Stimulated activated CD8-positive, alpha-beta memory T cell treated with anti-CD3 and anti-CD28 coated beads, Interleukin-12 subunit alpha, Interleukin-12 subunit beta, amount 100 ng/mL, for 24 hours (primary cell): ENCODE measurements at regions not wholly inside any gene's neighbourhood (a gene's known extent, or its start where the extent isn't known, plus 50 kb on each side); places are given as distances from the start of the nearest gene placed in this dataset.

Experiments used
- DNase-seq: peaks from one replicate; pipeline ENCODE4 v3.0.0-alpha.2; 2020; ENCODE audit errors: extremely low read depth

- no peak for DNase-seq
Observed at GRCh38 chr2:133667085-133667484, 98.8 kb upstream of the NCKAP5 start.

GRCh38 chr2:133667968-133668367 is 99.7 kb upstream of the NCKAP5 start:
- DNase-seq = no peak

- DNase-seq = no peak
Observed at GRCh38 chr2:133668547-133668946, 100.3 kb upstream of the NCKAP5 start.

DNA sequence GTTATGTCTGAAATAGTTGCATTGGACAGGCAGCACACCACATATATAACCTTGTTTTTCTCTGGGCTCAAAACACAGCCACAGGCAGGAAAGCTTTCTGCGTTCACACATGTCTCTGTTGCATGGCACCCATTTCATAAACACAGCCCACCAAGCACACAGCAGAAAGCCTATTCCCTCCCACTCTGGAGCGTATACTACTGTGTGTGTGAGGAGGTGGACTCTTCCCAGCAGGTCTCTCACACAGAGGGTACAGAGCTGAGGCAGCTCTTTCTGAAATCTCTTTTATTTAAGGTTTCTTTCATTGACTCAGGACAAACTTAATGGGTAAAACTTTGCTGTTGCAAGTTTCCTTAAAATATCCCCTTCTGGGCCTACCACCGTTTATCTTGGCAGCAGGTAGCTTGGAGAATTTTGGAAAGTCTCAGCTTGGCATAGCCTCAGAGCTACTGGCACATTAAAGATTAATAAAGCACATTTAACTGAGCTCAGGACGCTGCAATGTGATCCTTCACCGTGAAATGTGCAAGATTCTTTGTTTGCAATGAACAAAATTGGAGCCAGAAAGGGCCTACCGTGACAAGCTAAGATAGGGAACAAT is 105.1 kb upstream of the NCKAP5 start:
- no peak for DNase-seq

DNA sequence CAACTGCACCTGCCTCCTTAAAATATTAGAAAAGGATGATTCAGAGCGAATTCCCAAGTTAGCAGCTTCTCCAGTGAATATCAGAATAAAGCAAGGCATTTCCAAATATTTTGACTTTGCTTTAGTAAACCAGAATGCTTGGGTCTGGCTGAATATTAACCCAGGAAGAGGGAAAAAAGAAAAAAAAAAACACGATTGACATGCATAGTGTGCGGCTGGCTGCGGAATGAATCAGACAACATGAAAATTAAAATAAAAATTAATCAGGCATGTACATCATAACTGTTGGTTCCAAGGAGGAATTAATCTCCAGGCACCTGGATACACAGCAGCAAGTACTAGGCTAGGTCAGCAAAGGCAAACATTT is 105.8 kb upstream of the NCKAP5 start:
- DNase-seq = no peak

- DNase-seq = no peak
Observed at GRCh38 chr2:133674433-133675331, 106.4 kb upstream of the NCKAP5 start.

GRCh38 chr2:133676392-133677130 is 108.3 kb upstream of the NCKAP5 start:
- no peak for DNase-seq

- DNase-seq = no peak
Observed at GRCh38 chr2:133680343-133681049, 112.2 kb upstream of the NCKAP5 start.

GRCh38 chr2:133682347-133682746 is 114.1 kb upstream of the NCKAP5 start:
- no peak for DNase-seq

DNA sequence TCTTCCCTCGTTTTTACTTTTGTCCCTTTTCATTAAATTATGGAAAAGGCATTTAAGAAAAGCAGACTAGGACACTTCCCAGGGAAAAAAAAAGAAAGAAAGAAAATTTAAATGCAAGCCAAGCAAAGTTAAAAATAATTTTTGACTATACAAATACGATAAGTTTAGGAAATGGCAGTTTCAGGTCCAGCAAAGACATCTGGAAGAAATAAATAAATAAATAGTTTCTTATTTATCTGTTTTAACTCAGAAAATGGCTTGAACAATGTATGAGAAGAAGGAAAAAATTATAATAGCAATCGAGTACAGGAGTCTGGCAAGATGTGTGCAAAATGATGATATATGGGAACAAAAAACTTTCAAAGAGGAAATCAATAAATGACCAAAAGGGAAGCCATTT is 114.6 kb upstream of the NCKAP5 start:
- no peak for DNase-seq

DNA sequence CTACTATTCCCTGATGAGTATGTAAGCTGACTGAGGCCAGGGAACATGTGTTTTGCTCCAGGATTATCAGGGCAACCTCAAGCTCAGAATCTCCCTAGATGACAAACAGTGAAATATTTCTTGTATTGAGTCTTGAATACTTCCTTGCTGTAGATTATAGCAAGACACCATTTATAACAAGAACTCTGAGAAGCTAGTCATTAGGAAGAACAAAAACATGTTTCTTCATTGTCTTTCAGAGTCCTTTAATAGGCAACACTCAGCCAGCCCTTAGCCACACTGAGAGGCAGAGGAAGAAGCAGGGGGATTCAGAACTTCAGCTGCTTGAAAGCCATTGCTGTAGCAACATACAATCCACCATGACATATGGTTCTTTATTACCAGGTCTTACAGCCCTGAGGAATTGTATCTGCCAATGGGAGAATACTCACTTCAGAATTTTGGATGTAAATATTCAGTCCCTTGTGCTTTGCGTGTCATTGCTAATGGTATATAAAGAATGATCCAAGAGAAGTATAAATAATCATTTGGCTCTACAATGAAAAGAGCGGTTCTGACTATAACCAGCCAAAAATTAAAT is 117.5 kb upstream of the NCKAP5 start:
- no peak for DNase-seq

DNA sequence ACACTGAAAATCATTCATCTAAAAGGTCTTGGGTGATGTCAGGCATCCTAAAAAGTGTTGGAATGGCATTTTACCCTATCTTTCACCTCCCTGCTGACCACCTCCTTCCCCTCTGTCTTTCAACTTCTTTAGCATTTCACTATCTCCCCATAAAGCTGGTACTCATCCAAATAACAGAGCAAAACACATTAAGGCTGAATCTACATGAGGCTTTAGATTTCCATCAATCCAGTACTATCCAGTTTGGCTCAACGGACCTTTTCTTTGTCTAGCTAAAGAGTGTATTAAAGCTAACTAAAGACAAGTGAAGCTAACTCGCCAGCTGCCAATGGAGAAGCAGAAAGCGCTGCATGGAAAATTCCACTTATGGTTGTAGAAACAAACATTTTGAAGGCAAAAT is 122.5 kb upstream of the NCKAP5 start:
- no peak for DNase-seq

GRCh38 chr2:133691336-133691735 is 123.1 kb upstream of the NCKAP5 start:
- DNase-seq = no peak

DNA sequence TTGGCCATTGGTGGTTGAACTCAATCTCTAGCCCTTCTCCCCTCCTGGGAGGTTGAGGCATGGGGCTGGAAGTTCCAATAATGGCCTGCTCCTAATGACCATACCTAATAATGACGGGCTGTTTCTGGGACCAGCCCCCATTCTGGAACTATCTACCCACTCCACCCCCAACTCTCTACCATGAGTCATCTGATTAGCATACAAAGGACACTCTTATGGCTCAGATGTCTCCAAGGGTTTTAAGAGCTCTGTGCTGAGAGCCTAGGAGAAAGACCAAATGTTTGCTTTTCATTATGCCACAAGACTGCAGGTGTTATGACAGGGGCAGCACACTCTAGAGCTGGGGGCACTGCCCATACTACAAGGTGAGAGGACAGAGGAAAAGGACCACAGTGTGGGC is 137.0 kb upstream of the NCKAP5 start:
- DNase-seq = no peak

DNA sequence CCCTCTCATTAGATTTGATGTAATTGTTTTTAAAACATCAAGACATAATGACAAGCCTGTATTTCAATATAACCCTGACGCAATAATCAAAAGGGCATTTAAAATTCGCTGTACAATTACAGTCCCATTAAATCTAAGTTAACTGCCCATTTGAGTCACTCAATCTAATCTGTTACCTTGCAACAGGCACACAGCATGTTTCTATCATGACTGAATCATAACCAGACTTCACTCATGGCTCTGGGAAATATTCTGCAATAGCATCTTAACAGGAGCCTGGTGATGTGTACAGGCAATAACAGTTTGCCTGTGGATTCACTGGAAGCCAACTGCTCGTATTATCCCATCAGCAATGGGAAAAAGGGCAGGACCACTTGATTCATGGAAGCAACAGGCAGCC is 142.3 kb upstream of the NCKAP5 start:
- DNase-seq = no peak

DNA sequence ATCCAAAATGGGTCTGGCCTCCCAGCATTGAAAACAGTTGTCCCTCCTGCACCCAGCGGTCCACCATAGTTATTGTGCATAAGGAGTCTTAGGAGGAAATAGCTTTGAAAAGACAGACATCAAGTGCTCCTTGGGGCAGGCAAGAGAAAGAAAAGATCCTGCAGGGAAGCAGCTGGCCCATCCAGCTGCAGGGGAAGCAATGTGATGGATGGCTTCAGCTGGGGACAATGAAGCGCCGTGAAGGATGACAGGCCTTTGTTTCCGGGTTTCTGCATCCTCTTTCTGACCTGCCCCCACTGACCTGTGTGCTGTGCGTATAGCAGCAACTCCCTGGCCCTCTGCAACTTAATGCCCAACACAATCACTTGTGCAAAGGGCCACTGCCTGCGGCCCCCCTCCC is 142.9 kb upstream of the NCKAP5 start:
- no peak for DNase-seq

GRCh38 chr2:133711806-133712205 is 143.5 kb upstream of the NCKAP5 start:
- DNase-seq = no peak

- DNase-seq = no peak
Observed at GRCh38 chr2:133712369-133712768, 144.1 kb upstream of the NCKAP5 start.

DNA sequence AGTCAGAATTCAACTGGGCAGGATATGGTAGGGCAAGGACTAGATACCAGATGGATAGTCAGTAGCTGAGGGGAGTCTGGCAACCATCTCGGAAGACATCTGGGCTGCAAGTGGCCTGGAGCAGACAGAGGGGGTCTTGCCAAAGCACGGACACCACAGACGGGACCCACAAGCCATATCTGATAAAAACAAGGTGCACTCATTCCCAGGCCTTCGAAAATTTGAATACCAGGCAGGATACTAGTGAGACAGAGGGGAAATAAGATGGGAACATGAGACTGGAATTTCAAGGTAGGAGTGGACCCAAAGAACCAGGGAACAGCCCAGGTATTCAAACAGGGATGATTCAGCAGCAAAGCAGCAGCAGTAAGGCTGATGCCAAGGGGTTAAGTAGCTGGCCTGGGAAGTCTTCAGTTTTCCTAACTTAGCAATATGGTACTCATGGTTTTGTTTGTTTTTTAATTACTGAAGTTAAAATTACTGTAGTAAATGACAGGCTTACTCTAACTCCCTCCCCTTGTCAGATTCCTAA is 144.9 kb upstream of the NCKAP5 start:
- no peak for DNase-seq

DNA sequence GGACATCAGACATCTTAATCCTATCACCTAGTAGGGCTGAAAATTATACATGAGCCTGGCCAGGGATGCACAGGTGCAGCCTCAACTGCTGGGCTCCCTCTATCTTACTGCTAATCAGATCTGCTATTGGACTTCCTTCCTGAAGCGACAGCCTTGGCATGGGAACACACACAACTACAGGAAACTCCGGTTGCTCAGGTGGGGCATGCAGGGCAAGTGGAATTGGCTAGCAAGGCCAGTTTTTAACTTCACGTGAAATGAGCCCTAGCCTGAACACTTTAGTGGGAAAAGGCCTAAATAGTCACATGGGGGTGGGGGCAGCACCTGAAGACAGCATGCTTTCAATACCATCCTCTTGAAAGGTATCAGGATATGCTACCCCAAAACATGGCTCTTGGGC is 147.9 kb upstream of the NCKAP5 start:
- no peak for DNase-seq

DNA sequence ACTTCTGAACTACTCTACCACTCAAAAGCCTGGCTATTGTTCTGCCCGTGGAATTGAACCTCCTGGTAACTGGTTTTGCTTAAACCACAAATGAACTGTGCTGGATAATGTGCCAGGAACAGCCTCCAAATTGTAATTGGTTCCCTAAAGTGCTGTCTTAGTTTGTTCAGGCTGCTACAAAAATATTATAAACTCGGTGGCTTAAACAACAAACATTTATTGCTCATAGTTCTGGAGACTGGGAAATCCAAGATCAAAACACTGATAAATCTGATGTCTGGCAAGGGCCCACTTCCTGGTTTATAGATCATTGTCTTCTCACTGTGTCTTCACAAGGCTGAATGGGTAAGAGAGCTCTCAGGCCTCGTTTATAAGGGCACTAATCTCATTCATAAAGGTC is 149.2 kb upstream of the NCKAP5 start:
- no peak for DNase-seq
